A673 (cell line): ENCODE measurements at regions not wholly inside any gene's neighbourhood (a gene's known extent, or its start where the extent isn't known, plus 50 kb on each side); places are given as distances from the start of the nearest gene placed in this dataset.
"Not testable (repeated sequence)": the region's sequence is repeated elsewhere in the genome, so short reads cannot be mapped to it uniquely, and the experiment has no call there.

Source experiments
- BruUV-seq: library from RNA; stranded (reverse); fragments of 400-500 nt; replicated peaks from 2 replicates; lab custom pipeline; 2021; lab: Mats Ljungman, UMichigan
- CTCF ChIA-PET: fragments of 300-600 bp; sonication (Branson Sonifier 250); formaldehyde crosslinking; loops from one replicate; lab custom pipeline; 2022; ENCODE audit warnings: antibody characterized with exemption; lab: Charles Lee
- POLR2A ChIA-PET: fragments of 300-600 bp; sonication (Branson Sonifier 250); formaldehyde crosslinking; loops from one replicate; lab custom pipeline; 2022; ENCODE audit warnings: antibody characterized with exemption; ENCODE audit not compliant: low non-redundant PET; lab: Charles Lee
- DNase-seq: peaks from one replicate; pipeline ENCODE4 v3.0.0-alpha.2; 2015; ENCODE audit warnings: low spot score
- H3K27ac ChIP-seq: fragments of 200-600 bp; sonication (generic); 2 replicates; pipeline ENCODE4 v1.5.1; 2016; ENCODE audit warnings: mixed run types, low read depth, mild to moderate bottlenecking, mixed read lengths, antibody characterized with exemption, low read length; ENCODE audit not compliant: poor library complexity, severe bottlenecking
- H3K27me3 ChIP-seq: fragments of 200-600 bp; sonication (generic); replicated peaks from 2 replicates; pipeline ENCODE4 v1.6.1; 2017; ENCODE audit warnings: mixed run types, low read depth, mild to moderate bottlenecking, mixed read lengths, antibody characterized with exemption, low read length; ENCODE audit not compliant: insufficient read depth, poor library complexity
- H3K36me3 ChIP-seq: fragments of 200-600 bp; sonication (generic); 2 replicates; pipeline ENCODE4 v1.6.1; 2016; ENCODE audit warnings: mixed run types, mild to moderate bottlenecking, mixed read lengths, antibody characterized with exemption, low read length; ENCODE audit not compliant: insufficient read depth, poor library complexity, severe bottlenecking
- H3K4me1 ChIP-seq: fragments of 200-600 bp; sonication (generic); 2 replicates; pipeline ENCODE4 v1.6.1; 2017; ENCODE audit warnings: mixed run types, mild to moderate bottlenecking, mixed read lengths, antibody characterized with exemption, low read length; ENCODE audit not compliant: insufficient read depth, poor library complexity, severe bottlenecking
- H3K4me3 ChIP-seq: fragments of 200-600 bp; sonication (generic); 2 replicates; pipeline ENCODE4 v1.5.1; 2016; ENCODE audit warnings: low read depth, mixed run types, mild to moderate bottlenecking, mixed read lengths, low read length; ENCODE audit not compliant: poor library complexity, severe bottlenecking
- H3K9me3 ChIP-seq: fragments of 200-600 bp; sonication (generic); 2 replicates; pipeline ENCODE4 v1.6.1; 2016; ENCODE audit warnings: mixed run types, low read depth, mild to moderate bottlenecking, mixed read lengths, antibody characterized with exemption, low read length; ENCODE audit not compliant: poor library complexity, severe bottlenecking
- EZH2 ChIP-seq: fragments of 200-600 bp; sonication (generic); IDR thresholded peaks from 2 replicates; pipeline ENCODE4 v1.6.1; 2017; ENCODE audit warnings: borderline replicate concordance, low read depth, mild to moderate bottlenecking, mixed read lengths, antibody characterized with exemption, low read length; ENCODE audit not compliant: poor library complexity, severe bottlenecking
- intact Hi-C: fragments of 100-400 bp; cut with micrococcal nuclease; formaldehyde crosslinking; loops from one replicate; pipeline ENCODE4 v1.10.0; 2022; ENCODE audit not compliant: unreplicated experiment
- TF ChIP-seq, protein P1 (sequence below): fragments of 300-800, 200-600 bp; sonication (generic); conservative IDR thresholded peaks from 2 replicates; pipeline ENCODE4 v1.5.1; 2017; ENCODE audit warnings: low read depth, mild to moderate bottlenecking, antibody characterized with exemption, low read length, moderate library complexity, mixed read lengths

DNA sequence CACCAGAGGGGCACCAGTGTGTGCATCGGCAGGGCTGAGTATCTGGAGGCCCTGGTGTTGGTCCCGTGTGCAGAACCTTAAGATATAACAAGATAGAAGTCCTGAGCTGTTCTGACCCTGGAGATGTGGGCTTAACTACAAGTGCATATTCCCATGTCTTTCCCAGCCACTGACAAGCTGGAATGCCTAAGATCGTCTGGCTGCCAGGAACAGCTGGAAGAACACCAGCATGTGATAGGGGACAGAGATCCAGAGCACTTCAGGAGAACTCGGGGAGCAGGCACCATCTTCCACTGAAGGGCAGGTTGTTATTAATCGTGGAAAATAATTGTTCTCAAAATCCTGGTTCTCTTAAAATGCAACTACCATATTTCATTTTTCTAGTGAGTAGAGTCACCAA, 419.9 kb upstream of the RUNX1 start:
- H3K9me3 ChIP-seq: no peaks in the 10 kb centered on the region
- ChIA-PET POLR2A (no interaction called here), CTCF (no interaction called here)
- BruUV-seq: no TSS peak
- no peaks in the 10 kb centered on the region for H3K4me1 ChIP-seq
- H3K36me3 ChIP-seq: no peaks in the 10 kb centered on the region
- H3K27ac ChIP-seq: no peak overlapping the region
- H3K4me3 ChIP-seq: no peak overlapping the region
- TF ChIP-seq EZH2: no peak
- TF ChIP-seq, protein P1, sequence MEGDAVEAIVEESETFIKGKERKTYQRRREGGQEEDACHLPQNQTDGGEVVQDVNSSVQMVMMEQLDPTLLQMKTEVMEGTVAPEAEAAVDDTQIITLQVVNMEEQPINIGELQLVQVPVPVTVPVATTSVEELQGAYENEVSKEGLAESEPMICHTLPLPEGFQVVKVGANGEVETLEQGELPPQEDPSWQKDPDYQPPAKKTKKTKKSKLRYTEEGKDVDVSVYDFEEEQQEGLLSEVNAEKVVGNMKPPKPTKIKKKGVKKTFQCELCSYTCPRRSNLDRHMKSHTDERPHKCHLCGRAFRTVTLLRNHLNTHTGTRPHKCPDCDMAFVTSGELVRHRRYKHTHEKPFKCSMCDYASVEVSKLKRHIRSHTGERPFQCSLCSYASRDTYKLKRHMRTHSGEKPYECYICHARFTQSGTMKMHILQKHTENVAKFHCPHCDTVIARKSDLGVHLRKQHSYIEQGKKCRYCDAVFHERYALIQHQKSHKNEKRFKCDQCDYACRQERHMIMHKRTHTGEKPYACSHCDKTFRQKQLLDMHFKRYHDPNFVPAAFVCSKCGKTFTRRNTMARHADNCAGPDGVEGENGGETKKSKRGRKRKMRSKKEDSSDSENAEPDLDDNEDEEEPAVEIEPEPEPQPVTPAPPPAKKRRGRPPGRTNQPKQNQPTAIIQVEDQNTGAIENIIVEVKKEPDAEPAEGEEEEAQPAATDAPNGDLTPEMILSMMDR: no peak
- DNase-seq: no peak
- intact Hi-C loops: no loop called here
- no peaks in the 10 kb centered on the region for H3K27me3 ChIP-seq

DNA sequence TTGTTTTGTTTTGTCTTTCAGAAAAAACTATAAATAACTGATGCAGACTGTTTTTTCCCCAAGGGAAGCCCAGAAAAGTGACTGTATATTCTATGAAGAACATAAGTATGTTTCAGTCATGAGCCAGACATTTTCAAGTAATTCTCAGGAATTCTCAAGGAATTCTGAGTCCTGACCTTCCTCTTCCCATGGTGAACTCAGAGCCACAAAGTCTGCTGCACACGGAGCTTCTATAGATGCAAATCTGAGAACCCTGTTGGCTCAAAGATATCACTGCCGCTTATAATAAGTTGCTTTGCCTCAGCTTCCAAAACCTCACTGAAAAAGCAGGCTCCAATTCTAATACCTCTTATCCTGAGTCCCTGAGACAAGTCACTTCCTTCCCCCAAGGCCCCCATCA, 418.5 kb upstream of the RUNX1 start:
- Histone ChIP-seq H3K4me3 (no peak overlapping the region), H3K27me3 (no peaks in the 10 kb centered on the region), H3K9me3 (no peaks in the 10 kb centered on the region), H3K4me1 (no peaks in the 10 kb centered on the region), H3K36me3 (no peaks in the 10 kb centered on the region), H3K27ac (no peak overlapping the region)
- intact Hi-C loops: no loop called here
- DNase-seq: no peak
- BruUV-seq: no TSS peak
- TF ChIP-seq EZH2: no peak
- TF ChIP-seq, protein P1: no peak
- ChIA-PET CTCF (no interaction called here), POLR2A (no interaction called here)

DNA sequence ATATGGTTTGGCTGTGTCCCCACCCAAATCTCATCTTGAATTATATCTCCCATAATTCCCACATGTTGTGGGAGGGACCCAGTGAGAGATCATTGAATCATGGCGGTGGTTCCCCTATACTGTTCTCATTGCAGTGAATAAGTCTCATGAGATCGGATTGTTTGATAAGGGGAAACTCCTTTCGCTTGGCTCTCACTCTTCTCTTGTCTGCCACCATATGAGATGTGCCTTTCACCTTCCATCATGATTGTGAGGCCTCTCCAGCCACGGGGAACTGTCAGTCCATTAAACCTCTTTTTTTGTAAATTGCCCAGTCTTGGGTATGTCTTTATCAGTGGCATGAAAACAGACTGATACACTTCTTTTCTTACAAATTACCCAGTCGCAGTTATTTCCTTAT, 417.6 kb upstream of the RUNX1 start:
- H3K4me1 ChIP-seq, H3K36me3 ChIP-seq, BruUV-seq, H3K4me3 ChIP-seq, CTCF ChIA-PET, POLR2A ChIA-PET, intact Hi-C loops, H3K27me3 ChIP-seq, H3K9me3 ChIP-seq, DNase-seq, H3K27ac ChIP-seq: not testable (repeated sequence)

DNA sequence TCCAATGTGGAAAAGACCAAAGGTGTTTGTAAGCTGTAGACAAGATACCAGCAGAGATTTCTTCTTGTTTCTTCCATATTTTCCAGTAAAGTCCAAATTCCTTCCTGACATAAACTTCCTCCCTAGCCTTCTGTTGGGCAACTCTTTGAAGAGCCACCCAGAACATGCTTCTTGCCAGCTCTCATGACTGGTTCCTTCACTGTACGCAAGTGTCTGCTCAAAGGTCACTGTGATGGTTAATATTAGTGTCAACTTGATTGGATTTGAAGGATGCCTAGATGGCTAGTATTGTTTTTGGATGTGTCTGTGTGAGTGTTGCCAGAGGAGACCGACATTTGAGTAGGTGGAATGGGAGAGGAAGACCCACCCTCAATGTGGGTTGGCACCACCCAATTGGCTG, 416.6 kb upstream of the RUNX1 start:
- Histone ChIP-seq H3K4me3 (no peak overlapping the region), H3K36me3 (no peaks in the 10 kb centered on the region), H3K9me3 (no peaks in the 10 kb centered on the region), H3K4me1 (no peaks in the 10 kb centered on the region), H3K27me3 (no peaks in the 10 kb centered on the region), H3K27ac (no peak overlapping the region)
- no peak for TF ChIP-seq EZH2
- TF ChIP-seq, protein P1: no peak
- BruUV-seq: no TSS peak
- intact Hi-C loops: no loop called here
- DNase-seq: no peak
- CTCF ChIA-PET: no interaction called here
- POLR2A ChIA-PET: no interaction called here
